ENCODE measurements at regions not wholly inside any gene's neighbourhood (a gene's known extent, or its start where the extent isn't known, plus 50 kb on each side); places are given as distances from the start of the nearest gene placed in this dataset.

GRCh38 chr21:25031750-25032149, 575.5 kb downstream of the MRPL39 start:
- no peak for DNase-seq

- DNase-seq = no peak
These were observed 577.7 kb downstream of the MRPL39 start for GRCh38 chr21:25029580-25029979.

GRCh38 chr21:25025596-25025995, 581.7 kb downstream of the MRPL39 start:
- no peak for DNase-seq

GRCh38 chr21:25024639-25025038, 582.6 kb downstream of the MRPL39 start:
- no peak for DNase-seq

- DNase-seq = no peak
These were observed 601.9 kb downstream of the MRPL39 start for GRCh38 chr21:25005388-25005787.

GRCh38 chr21:25002676-25003075, 604.6 kb downstream of the MRPL39 start:
- DNase-seq = no peak

GRCh38 chr21:24995216-24995615, 612.1 kb downstream of the MRPL39 start:
- no peak for DNase-seq

- no peak for DNase-seq
These were observed 612.6 kb downstream of the MRPL39 start for GRCh38 chr21:24994717-24995116.

- DNase-seq = no peak
These were observed 617.8 kb downstream of the MRPL39 start for GRCh38 chr21:24989516-24989915.

- no peak for DNase-seq
These were observed 618.3 kb downstream of the MRPL39 start for GRCh38 chr21:24988941-24989340.

- DNase-seq = no peak
These were observed 631.0 kb downstream of the MRPL39 start for GRCh38 chr21:24976238-24976637.

GRCh38 chr21:24969068-24969467, 638.2 kb downstream of the MRPL39 start:
- no peak for DNase-seq

- DNase-seq = no peak
These were observed 651.9 kb downstream of the MRPL39 start for GRCh38 chr21:24955275-24955961.

GRCh38 chr21:24948186-24948585, 659.1 kb downstream of the MRPL39 start:
- DNase-seq = no peak

GRCh38 chr21:24945910-24946309, 661.4 kb downstream of the MRPL39 start:
- no peak for DNase-seq

- DNase-seq = no peak
These were observed 665.7 kb downstream of the MRPL39 start for GRCh38 chr21:24941316-24942185.

- peak in 2 of 51 donors; percentile 1 to 18 for DNase-seq
These were observed 668.0 kb downstream of the MRPL39 start for GRCh38 chr21:24939291-24939690.

- peak in 1 of 51 donors; percentile 5 for DNase-seq
These were observed 668.7 kb downstream of the MRPL39 start for GRCh38 chr21:24938573-24938972.

GRCh38 chr21:24935991-24936390, 671.3 kb downstream of the MRPL39 start:
- no peak for DNase-seq

- DNase-seq = no peak
These were observed 696.7 kb downstream of the MRPL39 start for GRCh38 chr21:24910591-24910990.

- no peak for DNase-seq
These were observed 703.2 kb downstream of the MRPL39 start for GRCh38 chr21:24903994-24904635.

GRCh38 chr21:24899138-24899537, 708.1 kb downstream of the MRPL39 start:
- DNase-seq = no peak

Data from hypothalamus (tissue), 51 donors.